GM12873 (cell line): ENCODE measurements at regions not wholly inside any gene's neighbourhood (a gene's known extent, or its start where the extent isn't known, plus 50 kb on each side); places are given as distances from the start of the nearest gene placed in this dataset.

Experiments used
- CTCF ChIP-seq: IDR thresholded peaks from 2 replicates; pipeline ENCODE4 v1.5.1; 2012; ENCODE audit warnings: low read depth, mild to moderate bottlenecking, moderate library complexity, low read length, control low read depth; ENCODE audit not compliant: insufficient read depth; ENCODE audit errors: missing control alignments

- TF ChIP-seq CTCF, result no peak
Observed at GRCh38 chr5:165137701-165138100, 1632.3 kb downstream of the MAT2B start.

GRCh38 chr5:165138236-165138635, 1632.8 kb downstream of the MAT2B start:
- no peak for TF ChIP-seq CTCF

- TF ChIP-seq CTCF, result no peak
Observed at GRCh38 chr5:165139262-165139661, 1633.8 kb downstream of the MAT2B start.

GRCh38 chr5:165139721-165140120, 1634.3 kb downstream of the MAT2B start:
- no peak for TF ChIP-seq CTCF

- TF ChIP-seq CTCF, result no peak
Observed at GRCh38 chr5:165143741-165144140, 1638.3 kb downstream of the MAT2B start.

GRCh38 chr5:165149431-165149830, 1644.0 kb downstream of the MAT2B start:
- TF ChIP-seq CTCF, result no peak

- no peak for TF ChIP-seq CTCF
Observed at GRCh38 chr5:165152058-165152457, 1646.6 kb downstream of the MAT2B start.
